ENCODE measurements at regions not wholly inside any gene's neighbourhood (a gene's known extent, or its start where the extent isn't known, plus 50 kb on each side); places are given as distances from the start of the nearest gene placed in this dataset.

DNA sequence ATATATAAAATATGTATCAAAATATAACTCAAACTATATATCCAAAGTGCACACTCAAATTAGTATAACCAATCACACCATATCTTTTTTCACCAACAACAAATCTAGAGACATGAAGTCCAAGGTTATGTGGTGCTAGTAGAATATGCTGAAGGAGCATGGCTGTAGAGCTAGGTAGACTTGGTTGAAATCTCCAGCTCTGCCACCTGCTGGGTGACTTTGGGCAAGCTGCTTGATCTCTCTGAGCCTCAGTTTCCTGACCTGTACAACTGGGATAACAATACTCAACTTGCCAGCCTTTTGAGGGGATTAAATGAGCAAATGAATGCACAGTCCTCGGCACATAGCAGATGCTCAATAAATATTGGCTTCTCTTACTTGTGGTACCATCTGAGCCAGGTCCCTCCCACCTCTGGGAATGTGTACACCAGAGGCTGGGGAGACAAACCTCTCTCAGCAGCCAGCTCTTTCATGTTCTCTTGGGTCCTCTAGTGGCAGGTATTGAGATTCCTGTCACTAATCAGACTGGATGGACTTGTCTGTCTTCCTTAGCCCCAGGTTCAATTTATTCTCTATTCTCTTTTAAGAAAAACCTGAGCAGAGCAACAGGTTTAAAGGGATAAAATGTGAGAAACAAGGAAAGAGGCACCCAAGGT, 94.3 kb upstream of the PDE1C start:
- no peaks in the 10 kb centered on the region for H3K79me2 ChIP-seq (ENCODE audit: insufficient read depth, low read length)
- H3K4me1 ChIP-seq (ENCODE audit: control insufficient read depth in 1 of 2, insufficient read depth in 2 of 2, low read length in 2 of 2), result peaks cover 2 to 12% of the 10 kb centered on the region in 2 experiments; a peak in 3 of 4 replicates
- DNase-seq (ENCODE audit: low read depth, low spot score) (peak; percentile 43), ATAC-seq (peak; percentile 89)
- ChIA-PET POLR2A (no interaction called here), CTCF (interaction anchor here (0.6 to 1.7 kb wide), 7 partner anchors 14 to 421 kb away, joined by 3 to 9 read pairs (median 5); no protein-coding TSS in a partner anchor), RAD21 (ENCODE audit: low non-redundant PET in 1 of 2, low total read pairs in 2 of 2, uncharacterized antibody in 2 of 2, unreplicated experiment in 2 of 2) (no interaction called here)
- H3K27me3 ChIP-seq (ENCODE audit: insufficient read depth, low read length), result 0 out of 2 replicates have a peak, but pooled peaks cover 2% of the 10 kb centered on the region
- no peaks in the 10 kb centered on the region for H4K20me1 ChIP-seq (ENCODE audit: insufficient read depth)
- H3K4me3 ChIP-seq (replicated peaks in 1 of 2; ENCODE audit: low read depth in 1 of 2, low read length in 2 of 2), result no peak overlapping the region
- no peaks in the 10 kb centered on the region for H3K9me3 ChIP-seq (ENCODE audit: control insufficient read depth in 1 of 2, insufficient read depth in 1 of 2, low read depth in 1 of 2, low read length in 2 of 2)
- intact Hi-C loops (cut with micrococcal nuclease), result loop anchor here (1.0 kb wide), 1 partner anchor 420 kb away; no protein-coding TSS in a partner anchor
- H2AFZ ChIP-seq (ENCODE audit: low read depth, low read length, poor library complexity, severe bottlenecking), result no peak overlapping the region
- no peaks in the 10 kb centered on the region for H3K9me2 ChIP-seq (ENCODE audit: insufficient read depth)
- no TSS peak for BruUV-seq (replicated peaks)
- H3K27ac ChIP-seq (ENCODE audit: low read depth, low read length), result no peak overlapping the region
- TF ChIP-seq, protein P1, sequence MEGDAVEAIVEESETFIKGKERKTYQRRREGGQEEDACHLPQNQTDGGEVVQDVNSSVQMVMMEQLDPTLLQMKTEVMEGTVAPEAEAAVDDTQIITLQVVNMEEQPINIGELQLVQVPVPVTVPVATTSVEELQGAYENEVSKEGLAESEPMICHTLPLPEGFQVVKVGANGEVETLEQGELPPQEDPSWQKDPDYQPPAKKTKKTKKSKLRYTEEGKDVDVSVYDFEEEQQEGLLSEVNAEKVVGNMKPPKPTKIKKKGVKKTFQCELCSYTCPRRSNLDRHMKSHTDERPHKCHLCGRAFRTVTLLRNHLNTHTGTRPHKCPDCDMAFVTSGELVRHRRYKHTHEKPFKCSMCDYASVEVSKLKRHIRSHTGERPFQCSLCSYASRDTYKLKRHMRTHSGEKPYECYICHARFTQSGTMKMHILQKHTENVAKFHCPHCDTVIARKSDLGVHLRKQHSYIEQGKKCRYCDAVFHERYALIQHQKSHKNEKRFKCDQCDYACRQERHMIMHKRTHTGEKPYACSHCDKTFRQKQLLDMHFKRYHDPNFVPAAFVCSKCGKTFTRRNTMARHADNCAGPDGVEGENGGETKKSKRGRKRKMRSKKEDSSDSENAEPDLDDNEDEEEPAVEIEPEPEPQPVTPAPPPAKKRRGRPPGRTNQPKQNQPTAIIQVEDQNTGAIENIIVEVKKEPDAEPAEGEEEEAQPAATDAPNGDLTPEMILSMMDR (IDR thresholded peaks at IDR 0.05 in 2 of 3, conservative IDR thresholded peaks at IDR 0.05 in 1 of 3; ENCODE audit: borderline replicate concordance in 1 of 3, insufficient read depth in 1 of 3, low read depth in 2 of 3, low read length in 2 of 3), result peak; percentile 47 to 62 (median 58); a peak in 5 of 6 replicates
- TF ChIP-seq SP1 (IDR thresholded peaks at IDR 0.05; ENCODE audit: low read depth) (no peak), CBX3 (IDR thresholded peaks at IDR 0.05; ENCODE audit: low read depth) (no peak), RAD21 (IDR thresholded peaks at IDR 0.05; ENCODE audit: low read depth) (peak; percentile 64), TCF7L2 (IDR thresholded peaks at IDR 0.05; ENCODE audit: borderline replicate concordance, extremely low read depth, insufficient read depth, insufficient read length) (no peak), YY1 (IDR thresholded peaks at IDR 0.05; ENCODE audit: extremely low read depth, insufficient replicate concordance, low read depth, low read length) (no peak)
- H3K36me3 ChIP-seq (ENCODE audit: control insufficient read depth in 1 of 2, insufficient read depth in 2 of 2, low read length in 2 of 2), result no peaks in the 10 kb centered on the region
- no peak overlapping the region for H3K4me2 ChIP-seq (ENCODE audit: low read length)
- no peak overlapping the region for H3K9ac ChIP-seq (ENCODE audit: low read length)

All from HCT116 (cell line).